Astrocyte (in vitro differentiated cells and primary cell): ENCODE measurements at regions not wholly inside any gene's neighbourhood (a gene's known extent, or its start where the extent isn't known, plus 50 kb on each side); places are given as distances from the start of the nearest gene placed in this dataset.
A peak's percentile ranks its signal among the peaks of the same experiment; 100 is the strongest.

Experiments used
- DNase-seq: peaks from one replicate; pipeline ENCODE4 v3.0.0-alpha.2; 2010; ENCODE audit warnings: low read depth
- FAIRE-seq: peaks from 2 replicates; lab custom pipeline; 2011; peaks lifted over from hg19 to GRCh38; lab: Jason Lieb, UNC
- H2AFZ ChIP-seq: 2 replicates; pipeline ENCODE4 v1.6.0; 2012; ENCODE audit warnings: low read depth, low read length, inconsistent platforms
- H3K27ac ChIP-seq: 2 replicates; pipeline ENCODE4 v1.5.1; 2011; ENCODE audit warnings: low read depth, low read length, inconsistent platforms
- H3K27me3 ChIP-seq: 2 replicates; pipeline ENCODE4 v1.6.0; 2011; ENCODE audit warnings: low read length, inconsistent platforms; ENCODE audit not compliant: insufficient read depth
- H3K36me3 ChIP-seq: 2 replicates; pipeline ENCODE4 v1.5.1; 2011; ENCODE audit warnings: low read length, inconsistent platforms; ENCODE audit not compliant: insufficient read depth
- H3K4me1 ChIP-seq: 2 replicates; pipeline ENCODE4 v1.5.1; 2011; ENCODE audit warnings: low read length, inconsistent platforms; ENCODE audit not compliant: insufficient read depth
- H3K4me2 ChIP-seq: 2 replicates; pipeline ENCODE4 v1.6.0; 2012; ENCODE audit warnings: low read length, inconsistent platforms
- H3K4me3 ChIP-seq: 2 replicates; pipeline ENCODE4 v1.5.1; 2011; ENCODE audit warnings: low read depth, mild to moderate bottlenecking, low read length, inconsistent platforms; ENCODE audit not compliant: insufficient read depth
- H3K79me2 ChIP-seq: 2 replicates; pipeline ENCODE4 v1.6.0; 2012; ENCODE audit warnings: mild to moderate bottlenecking, low read length, inconsistent platforms; ENCODE audit not compliant: insufficient read depth
- H3K9ac ChIP-seq: 2 replicates; pipeline ENCODE4 v1.6.0; 2012; ENCODE audit warnings: mild to moderate bottlenecking, low read length, inconsistent platforms
- H3K9me3 ChIP-seq: 2 replicates; pipeline ENCODE4 v1.5.1; 2012; ENCODE audit warnings: low read depth, mild to moderate bottlenecking, low read length, inconsistent platforms; ENCODE audit not compliant: insufficient read depth
- H4K20me1 ChIP-seq: 2 replicates; pipeline ENCODE4 v1.6.0; 2012; ENCODE audit warnings: low read length, inconsistent platforms; ENCODE audit not compliant: insufficient read depth
- H3K27ac Mint-ChIP-seq: one replicate; pipeline ENCODE4 v1.8.0; 2021; ENCODE audit warnings: mild to moderate bottlenecking, mixed read lengths; ENCODE audit not compliant: unreplicated experiment
- H3K27me3 Mint-ChIP-seq: one replicate; pipeline ENCODE4 v1.8.0; 2021; ENCODE audit warnings: low read depth, mixed read lengths; ENCODE audit not compliant: unreplicated experiment
- H3K36me3 Mint-ChIP-seq: one replicate; pipeline ENCODE4 v1.8.0; 2021; ENCODE audit warnings: low read depth, mixed read lengths; ENCODE audit not compliant: unreplicated experiment
- H3K4me1 Mint-ChIP-seq: one replicate; pipeline ENCODE4 v1.8.0; 2021; ENCODE audit warnings: low read depth, mixed read lengths; ENCODE audit not compliant: unreplicated experiment
- H3K4me3 Mint-ChIP-seq: one replicate; pipeline ENCODE4 v1.8.0; 2021; ENCODE audit warnings: mild to moderate bottlenecking, moderate library complexity, mixed read lengths; ENCODE audit not compliant: unreplicated experiment
- H3K9me3 Mint-ChIP-seq: one replicate; pipeline ENCODE4 v1.8.0; 2021; ENCODE audit warnings: mild to moderate bottlenecking, mixed read lengths; ENCODE audit not compliant: unreplicated experiment
- CTCF ChIP-seq: IDR thresholded peaks from 2 replicates; pipeline ENCODE4 v1.5.1; 2011; ENCODE audit warnings: low read depth, mild to moderate bottlenecking, inconsistent platforms, low read length, moderate library complexity; ENCODE audit not compliant: insufficient read depth
- EZH2 ChIP-seq: IDR thresholded peaks from 2 replicates; pipeline ENCODE4 v1.6.1; 2012; ENCODE audit warnings: mild to moderate bottlenecking, low read length, inconsistent platforms; ENCODE audit not compliant: insufficient read depth

- FAIRE-seq = no peak
Measured at GRCh38 chr5:61599370-61600122, 267.5 kb downstream of the ZSWIM6 start.

GRCh38 chr5:61600123-61600444 lies 268.0 kb downstream of the ZSWIM6 start:
- Mint-ChIP-seq H3K4me3 (no peak overlapping the region), H3K27me3 (no peaks in the 10 kb centered on the region), H3K4me1 (peaks cover 20% of the 10 kb centered on the region), H3K36me3 (no peaks in the 10 kb centered on the region), H3K9me3 (peaks cover 6% of the 10 kb centered on the region), H3K27ac (no peak overlapping the region)
- no peak for DNase-seq
- Histone ChIP-seq H3K4me1 (no peaks in the 10 kb centered on the region), H3K79me2 (no peaks in the 10 kb centered on the region), H3K27ac (no peak overlapping the region), H3K4me2 (no peak overlapping the region), H4K20me1 (no peaks in the 10 kb centered on the region), H3K9me3 (no peaks in the 10 kb centered on the region), H3K27me3 (no peaks in the 10 kb centered on the region), H3K9ac (no peak overlapping the region), H3K4me3 (no peak overlapping the region), H2AFZ (no peak overlapping the region), H3K36me3 (no peaks in the 10 kb centered on the region)
- no peak for FAIRE-seq
- TF ChIP-seq EZH2 (no peak), CTCF (no peak)

More at GRCh38 chr5:61599370-61600122, 267.5 kb downstream of the ZSWIM6 start:
- TF ChIP-seq CTCF (no peak), EZH2 (no peak)
- Histone ChIP-seq H3K27me3 (no peaks in the 10 kb centered on the region), H3K4me3 (no peak overlapping the region), H3K79me2 (no peaks in the 10 kb centered on the region), H3K27ac (no peak overlapping the region), H3K9me3 (no peaks in the 10 kb centered on the region), H3K9ac (no peak overlapping the region), H3K36me3 (no peaks in the 10 kb centered on the region), H4K20me1 (no peaks in the 10 kb centered on the region), H2AFZ (peak overlapping the region; percentile 12), H3K4me2 (no peak overlapping the region), H3K4me1 (no peaks in the 10 kb centered on the region)
- DNase-seq = peak; percentile 23
- Mint-ChIP-seq H3K36me3 (no peaks in the 10 kb centered on the region), H3K4me3 (no peak overlapping the region), H3K4me1 (peaks cover 14% of the 10 kb centered on the region), H3K27ac (no peak overlapping the region), H3K27me3 (peaks cover 2% of the 10 kb centered on the region), H3K9me3 (peaks cover 6% of the 10 kb centered on the region)

- TF ChIP-seq EZH2 = no peak
- TF ChIP-seq CTCF = no peak
- no peaks in the 10 kb centered on the region for H3K36me3 Mint-ChIP-seq
- no peak overlapping the region for H2AFZ ChIP-seq
- no peaks in the 10 kb centered on the region for H3K79me2 ChIP-seq
- no peaks in the 10 kb centered on the region for H3K4me1 ChIP-seq
- no peak overlapping the region for H3K9ac ChIP-seq
- no peaks in the 10 kb centered on the region for H3K36me3 ChIP-seq
- H3K27ac ChIP-seq = no peak overlapping the region
- no peaks in the 10 kb centered on the region for H3K27me3 ChIP-seq
- H3K27ac Mint-ChIP-seq = no peak overlapping the region
- FAIRE-seq (no peak), DNase-seq (peak; percentile 68)
- peaks cover 21% of the 10 kb centered on the region for H3K4me1 Mint-ChIP-seq
- peaks cover 6% of the 10 kb centered on the region for H3K9me3 Mint-ChIP-seq
- no peaks in the 10 kb centered on the region for H3K27me3 Mint-ChIP-seq
- H3K9me3 ChIP-seq = no peaks in the 10 kb centered on the region
- H4K20me1 ChIP-seq = no peaks in the 10 kb centered on the region
- no peak overlapping the region for H3K4me2 ChIP-seq
- H3K4me3 Mint-ChIP-seq = no peak overlapping the region
- no peak overlapping the region for H3K4me3 ChIP-seq
Measured at GRCh38 chr5:61600945-61601511, 269.0 kb downstream of the ZSWIM6 start.
